Retinal pigment epithelial cell (primary cell): ENCODE measurements at regions not wholly inside any gene's neighbourhood (a gene's known extent, or its start where the extent isn't known, plus 50 kb on each side); places are given as distances from the start of the nearest gene placed in this dataset.

Experiments
- DNase-seq: peaks from one replicate; pipeline ENCODE4 v3.0.0-alpha.2; 2010; ENCODE audit warnings: low read depth
- H3K4me3 ChIP-seq: 2 replicates; pipeline ENCODE4 v1.5.1; 2011; ENCODE audit warnings: mild to moderate bottlenecking, low read length, control low read depth, moderate library complexity
- TF ChIP-seq, protein P1 (sequence below): conservative IDR thresholded peaks from 2 replicates; pipeline ENCODE4 v1.5.1; 2011; ENCODE audit warnings: low read depth, low read length, control low read depth, inconsistent platforms

DNA sequence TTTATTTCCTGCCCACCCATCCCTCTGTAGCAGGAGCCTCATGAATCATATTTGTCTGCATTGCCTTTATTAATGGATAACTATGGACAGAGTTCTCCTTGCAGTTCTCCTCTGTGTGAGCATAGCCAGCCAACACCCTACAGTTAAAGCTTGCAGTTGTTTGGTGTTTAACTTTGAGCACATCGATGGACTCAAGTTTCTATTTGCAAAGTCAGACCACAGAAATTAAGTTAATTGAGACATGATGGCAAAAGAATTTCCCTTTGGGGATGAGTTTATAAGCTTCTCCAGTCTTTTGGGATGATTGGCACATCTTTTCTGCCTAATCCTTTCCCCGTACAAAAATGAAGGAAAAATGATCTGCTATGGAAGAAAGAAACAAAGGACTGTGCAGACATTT, 398.9 kb upstream of the THBS1 start:
- no peak for DNase-seq
- H3K4me3 ChIP-seq, result no peak overlapping the region
- TF ChIP-seq, protein P1, sequence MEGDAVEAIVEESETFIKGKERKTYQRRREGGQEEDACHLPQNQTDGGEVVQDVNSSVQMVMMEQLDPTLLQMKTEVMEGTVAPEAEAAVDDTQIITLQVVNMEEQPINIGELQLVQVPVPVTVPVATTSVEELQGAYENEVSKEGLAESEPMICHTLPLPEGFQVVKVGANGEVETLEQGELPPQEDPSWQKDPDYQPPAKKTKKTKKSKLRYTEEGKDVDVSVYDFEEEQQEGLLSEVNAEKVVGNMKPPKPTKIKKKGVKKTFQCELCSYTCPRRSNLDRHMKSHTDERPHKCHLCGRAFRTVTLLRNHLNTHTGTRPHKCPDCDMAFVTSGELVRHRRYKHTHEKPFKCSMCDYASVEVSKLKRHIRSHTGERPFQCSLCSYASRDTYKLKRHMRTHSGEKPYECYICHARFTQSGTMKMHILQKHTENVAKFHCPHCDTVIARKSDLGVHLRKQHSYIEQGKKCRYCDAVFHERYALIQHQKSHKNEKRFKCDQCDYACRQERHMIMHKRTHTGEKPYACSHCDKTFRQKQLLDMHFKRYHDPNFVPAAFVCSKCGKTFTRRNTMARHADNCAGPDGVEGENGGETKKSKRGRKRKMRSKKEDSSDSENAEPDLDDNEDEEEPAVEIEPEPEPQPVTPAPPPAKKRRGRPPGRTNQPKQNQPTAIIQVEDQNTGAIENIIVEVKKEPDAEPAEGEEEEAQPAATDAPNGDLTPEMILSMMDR, result no peak

DNA sequence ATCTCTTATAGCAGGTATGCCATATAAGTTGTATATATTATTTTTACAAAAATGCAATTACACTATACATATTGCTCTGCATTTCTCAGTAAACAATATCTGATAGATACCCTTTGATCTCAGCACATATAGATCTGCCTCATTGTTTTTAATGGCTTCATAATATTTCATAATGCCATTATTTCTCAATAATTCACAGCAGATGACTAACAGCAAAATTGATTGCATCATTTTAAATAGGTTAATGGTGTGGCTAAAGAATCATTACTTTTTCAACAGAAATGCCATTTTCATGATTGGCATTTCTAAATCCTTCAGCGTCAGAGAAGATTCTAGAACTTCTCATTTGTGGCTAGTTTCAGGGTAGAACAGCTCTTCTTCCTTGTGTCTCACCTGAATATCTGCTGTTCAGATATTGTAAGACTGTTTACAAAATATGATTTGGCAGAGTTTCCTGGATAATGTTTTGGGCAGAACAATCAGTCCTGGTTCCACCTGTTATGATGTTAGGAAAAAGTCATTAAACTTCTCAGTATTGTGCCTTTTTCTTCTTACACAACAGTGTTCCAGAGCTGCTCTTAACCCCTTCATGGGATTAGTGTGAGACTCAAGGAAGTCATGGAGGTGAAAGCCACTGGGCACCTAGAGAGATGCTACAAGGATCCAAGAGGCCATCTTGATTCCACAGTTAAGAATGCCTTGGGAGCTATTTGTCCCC, 397.6 kb upstream of the THBS1 start:
- DNase-seq, result no peak
- no peak overlapping the region for H3K4me3 ChIP-seq
- TF ChIP-seq, protein P1, result no peak

DNA sequence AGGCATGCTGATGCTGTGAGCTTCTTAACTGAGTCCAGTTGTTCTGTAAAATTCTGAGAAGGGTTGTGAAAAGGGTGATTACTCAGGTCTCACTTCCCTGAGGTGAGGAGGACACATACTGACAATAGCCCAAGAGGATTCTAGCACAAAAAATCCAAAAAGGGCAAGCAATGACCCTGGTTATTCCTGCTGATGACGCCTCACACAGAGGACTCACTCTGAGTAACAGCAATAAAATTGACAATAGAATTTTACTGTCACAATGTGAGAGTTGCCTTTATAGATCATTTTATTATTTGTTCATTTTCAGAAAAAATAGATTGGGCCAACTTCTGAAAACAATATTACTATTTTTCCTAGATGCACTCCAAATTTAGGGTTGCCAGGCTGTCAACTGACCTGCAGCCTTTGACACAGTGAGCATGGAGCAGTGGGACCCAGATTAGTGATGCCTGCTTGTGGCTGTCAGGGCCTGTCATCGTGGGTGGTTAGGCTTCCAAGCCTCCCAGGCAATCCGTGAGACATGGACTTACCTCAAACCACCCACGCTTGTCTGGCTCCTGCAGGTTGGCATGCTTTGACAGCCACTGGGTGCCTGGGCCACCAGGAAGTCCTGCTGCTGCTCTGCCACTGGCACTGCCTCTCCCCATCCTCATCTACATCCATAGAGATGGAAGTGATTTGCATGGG, 396.0 kb upstream of the THBS1 start:
- TF ChIP-seq, protein P1, result no peak
- no peak overlapping the region for H3K4me3 ChIP-seq

DNA sequence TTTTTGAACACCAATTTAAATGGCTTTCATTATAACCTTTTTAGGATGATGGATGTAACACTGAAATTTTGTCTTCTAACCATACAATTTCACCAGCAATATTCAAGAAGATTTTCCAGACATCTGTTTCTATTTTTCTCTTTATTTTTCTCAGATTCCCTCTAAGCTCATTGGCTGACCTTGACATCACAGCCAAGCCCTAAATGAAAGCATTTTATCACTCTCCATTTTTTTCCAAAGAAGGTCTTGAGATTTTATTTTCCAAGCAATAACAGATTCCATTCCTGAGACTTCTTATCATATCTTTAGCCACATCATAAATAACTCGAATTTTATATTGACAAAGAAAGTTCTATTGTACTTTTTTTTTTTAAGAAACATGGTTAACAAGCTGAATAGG, 392.6 kb upstream of the THBS1 start:
- no peak for DNase-seq
- H3K4me3 ChIP-seq, result no peak overlapping the region
- TF ChIP-seq, protein P1, result no peak

More for the DNA sequence above, 396.0 kb upstream of the THBS1 start:
- DNase-seq, result no peak

DNA sequence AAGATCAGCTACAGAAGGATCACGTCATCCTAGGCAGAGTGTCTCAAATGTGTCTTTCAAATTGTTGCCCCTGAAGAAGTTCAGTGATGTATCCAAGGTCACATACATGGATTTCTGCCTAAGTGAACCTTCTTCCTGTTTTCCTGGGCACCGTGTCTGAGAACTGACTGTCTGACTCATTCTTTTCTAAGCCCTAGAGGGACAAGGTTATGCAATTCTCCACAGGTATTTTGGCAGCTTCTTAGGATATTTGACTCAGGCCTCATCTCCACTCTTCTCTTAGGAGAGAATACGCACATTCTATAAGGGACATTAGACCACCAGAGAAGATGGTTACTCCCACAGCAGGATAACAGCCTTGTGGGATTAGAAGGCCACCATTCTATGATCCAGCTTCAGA, 391.9 kb upstream of the THBS1 start:
- DNase-seq, result no peak
- TF ChIP-seq, protein P1, result no peak
- H3K4me3 ChIP-seq, result no peak overlapping the region

DNA sequence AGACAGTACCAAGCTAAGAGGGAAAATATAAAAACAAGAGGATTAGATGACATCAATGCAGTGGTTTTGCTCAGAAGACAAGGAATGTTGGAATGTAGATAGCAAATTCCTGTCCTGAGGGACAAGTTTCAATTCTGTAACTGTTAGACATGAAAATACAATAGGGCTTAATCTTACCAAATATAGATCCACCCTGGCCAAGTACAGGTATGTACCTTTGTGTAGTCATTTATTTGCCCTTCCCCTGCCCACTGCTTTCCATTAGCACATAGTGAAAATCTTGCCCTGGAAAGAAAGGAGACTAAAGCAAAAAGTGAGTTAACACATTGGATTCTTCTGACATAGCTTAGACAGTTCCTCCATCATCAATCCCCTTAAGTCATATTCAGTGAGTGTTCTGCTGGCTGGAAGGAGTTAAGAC, 389.0 kb upstream of the THBS1 start:
- DNase-seq, result peak; percentile 68
- no peak overlapping the region for H3K4me3 ChIP-seq
- TF ChIP-seq, protein P1, result no peak

DNA sequence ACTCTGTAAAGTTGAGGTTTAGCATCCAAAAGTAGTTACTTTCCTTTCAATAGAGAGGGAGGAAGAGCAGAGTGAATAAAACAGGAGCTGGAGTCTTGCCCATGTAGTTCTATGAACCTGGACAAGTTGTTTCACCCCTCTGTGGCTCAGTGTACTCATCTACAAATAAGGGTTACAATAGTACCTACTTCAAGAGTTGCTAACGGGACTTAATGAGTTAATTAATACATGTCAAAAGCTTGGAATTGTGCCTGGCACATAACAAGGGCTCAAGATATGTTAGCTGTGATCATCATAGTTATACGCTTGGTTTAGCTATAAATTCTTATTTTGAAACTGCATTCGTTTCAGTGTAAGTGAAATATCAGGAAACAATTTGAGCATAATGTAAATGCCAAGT, 388.5 kb upstream of the THBS1 start:
- TF ChIP-seq, protein P1, result no peak
- H3K4me3 ChIP-seq, result no peak overlapping the region
- DNase-seq, result no peak
